ENCODE measurements at regions not wholly inside any gene's neighbourhood (a gene's known extent, or its start where the extent isn't known, plus 50 kb on each side); places are given as distances from the start of the nearest gene placed in this dataset.

DNA sequence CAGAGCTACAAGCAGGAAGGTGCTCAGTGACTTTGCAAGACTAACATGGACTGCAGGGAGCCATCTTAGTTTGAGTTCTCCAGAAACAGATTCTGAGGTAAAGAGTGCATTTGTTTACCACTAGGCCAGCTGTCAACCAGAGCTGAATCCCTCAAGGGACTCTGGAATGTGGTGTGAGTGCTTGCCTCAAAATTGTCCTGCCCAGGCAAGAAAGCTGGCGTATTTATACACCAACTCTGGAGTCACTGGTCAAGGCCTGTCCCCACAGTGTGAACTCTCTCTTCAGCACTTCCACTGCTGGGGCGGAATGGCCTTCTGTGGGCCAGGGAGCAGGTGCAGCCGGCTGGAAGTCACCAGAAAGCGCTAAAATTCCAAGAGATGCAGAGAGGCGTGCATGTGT is 139.2 kb upstream of the TBCA start:
- TF ChIP-seq BHLHE40 (IDR thresholded peaks at IDR 0.05; ENCODE audit: borderline replicate concordance in 1 of 2, low read depth in 2 of 2, low read length in 1 of 2) (no peak), ZNF274 (IDR thresholded peaks at IDR 0.05; ENCODE audit: insufficient read depth, insufficient read length) (no peak), POLR2AphosphoS5 (IDR thresholded peaks at IDR 0.05; ENCODE audit: low read length) (no peak)
- TF ChIP-seq, protein P1, sequence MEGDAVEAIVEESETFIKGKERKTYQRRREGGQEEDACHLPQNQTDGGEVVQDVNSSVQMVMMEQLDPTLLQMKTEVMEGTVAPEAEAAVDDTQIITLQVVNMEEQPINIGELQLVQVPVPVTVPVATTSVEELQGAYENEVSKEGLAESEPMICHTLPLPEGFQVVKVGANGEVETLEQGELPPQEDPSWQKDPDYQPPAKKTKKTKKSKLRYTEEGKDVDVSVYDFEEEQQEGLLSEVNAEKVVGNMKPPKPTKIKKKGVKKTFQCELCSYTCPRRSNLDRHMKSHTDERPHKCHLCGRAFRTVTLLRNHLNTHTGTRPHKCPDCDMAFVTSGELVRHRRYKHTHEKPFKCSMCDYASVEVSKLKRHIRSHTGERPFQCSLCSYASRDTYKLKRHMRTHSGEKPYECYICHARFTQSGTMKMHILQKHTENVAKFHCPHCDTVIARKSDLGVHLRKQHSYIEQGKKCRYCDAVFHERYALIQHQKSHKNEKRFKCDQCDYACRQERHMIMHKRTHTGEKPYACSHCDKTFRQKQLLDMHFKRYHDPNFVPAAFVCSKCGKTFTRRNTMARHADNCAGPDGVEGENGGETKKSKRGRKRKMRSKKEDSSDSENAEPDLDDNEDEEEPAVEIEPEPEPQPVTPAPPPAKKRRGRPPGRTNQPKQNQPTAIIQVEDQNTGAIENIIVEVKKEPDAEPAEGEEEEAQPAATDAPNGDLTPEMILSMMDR (IDR thresholded peaks at IDR 0.05 in 2 of 3, conservative IDR thresholded peaks at IDR 0.05 in 1 of 3; ENCODE audit: control insufficient read depth in 2 of 3, extremely low read depth in 1 of 3, insufficient read depth in 1 of 3, low read depth in 3 of 3, low read length in 3 of 3) = no peak
